ENCODE measurements at regions not wholly inside any gene's neighbourhood (a gene's known extent, or its start where the extent isn't known, plus 50 kb on each side); places are given as distances from the start of the nearest gene placed in this dataset.

- Histone ChIP-seq H3K9me3 (ENCODE audit: control insufficient read depth in 1 of 2, low read length in 2 of 2) (no peaks in the 10 kb centered on the region), H3K27me3 (ENCODE audit: low read depth, low read length) (no peaks in the 10 kb centered on the region), H3K4me1 (ENCODE audit: control insufficient read depth in 1 of 2, insufficient read depth in 2 of 2, low read length in 2 of 2) (peaks cover 0 to 3% of the 10 kb centered on the region in 2 donors), H3K4me3 (ENCODE audit: low read depth in 1 of 2, low read length in 2 of 2) (no peak overlapping the region), H3K27ac (ENCODE audit: low read length) (no peak overlapping the region), H3K36me3 (ENCODE audit: control insufficient read depth in 1 of 2, insufficient read depth in 2 of 2, low read length in 2 of 2) (no peaks in the 10 kb centered on the region)
Measured at GRCh38 chr18:77607087-77607486, 357.4 kb downstream of the GALR1 start.

GRCh38 chr18:77608807-77609206 is 359.2 kb downstream of the GALR1 start:
- Histone ChIP-seq H3K27me3 (ENCODE audit: low read depth, low read length) (no peaks in the 10 kb centered on the region), H3K9me3 (ENCODE audit: control insufficient read depth in 1 of 2, low read length in 2 of 2) (no peaks in the 10 kb centered on the region), H3K36me3 (ENCODE audit: control insufficient read depth in 1 of 2, insufficient read depth in 2 of 2, low read length in 2 of 2) (no peaks in the 10 kb centered on the region), H3K4me3 (ENCODE audit: low read depth in 1 of 2, low read length in 2 of 2) (no peak overlapping the region), H3K27ac (ENCODE audit: low read length) (no peak overlapping the region), H3K4me1 (ENCODE audit: control insufficient read depth in 1 of 2, insufficient read depth in 2 of 2, low read length in 2 of 2) (no peaks in the 10 kb centered on the region)

DNA sequence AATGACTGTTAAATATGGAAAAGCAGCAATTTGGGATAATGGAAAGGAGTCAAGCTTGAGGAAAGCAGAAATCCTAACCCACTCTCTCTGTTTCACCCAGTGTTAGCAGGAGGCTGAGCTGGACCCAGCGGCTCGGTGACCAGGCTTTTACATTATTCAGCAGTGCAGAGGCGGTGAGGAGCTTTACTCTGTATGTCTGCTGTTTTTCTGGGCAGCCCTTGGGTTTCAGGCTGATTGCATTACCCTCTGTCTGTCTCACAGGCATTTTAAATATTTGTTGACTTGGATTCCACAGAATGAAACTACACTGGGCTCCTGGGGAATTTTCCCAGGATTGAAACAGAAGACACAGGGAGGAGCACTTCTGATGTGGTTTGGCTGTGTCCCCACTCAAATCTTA is 368.0 kb downstream of the GALR1 start:
- Histone ChIP-seq H3K4me1 (ENCODE audit: control insufficient read depth in 1 of 2, insufficient read depth in 2 of 2, low read length in 2 of 2) (peaks cover 0 to 7% of the 10 kb centered on the region in 2 donors), H3K9me3 (ENCODE audit: control insufficient read depth in 1 of 2, low read length in 2 of 2) (no peaks in the 10 kb centered on the region), H3K27me3 (ENCODE audit: low read depth, low read length) (no peaks in the 10 kb centered on the region), H3K4me3 (ENCODE audit: low read depth in 1 of 2, low read length in 2 of 2) (no peak overlapping the region), H3K27ac (ENCODE audit: low read length) (no peak overlapping the region), H3K36me3 (ENCODE audit: control insufficient read depth in 1 of 2, insufficient read depth in 2 of 2, low read length in 2 of 2) (no peaks in the 10 kb centered on the region)

- no peak overlapping the region for H3K27ac ChIP-seq (ENCODE audit: low read length)
- no peaks in the 10 kb centered on the region for H3K9me3 ChIP-seq (ENCODE audit: control insufficient read depth in 1 of 2, low read length in 2 of 2)
- peaks cover 0 to 7% of the 10 kb centered on the region in 2 donors for H3K4me1 ChIP-seq (ENCODE audit: control insufficient read depth in 1 of 2, insufficient read depth in 2 of 2, low read length in 2 of 2)
- no peaks in the 10 kb centered on the region for H3K27me3 ChIP-seq (ENCODE audit: low read depth, low read length)
- no peaks in the 10 kb centered on the region for H3K36me3 ChIP-seq (ENCODE audit: control insufficient read depth in 1 of 2, insufficient read depth in 2 of 2, low read length in 2 of 2)
- no peak overlapping the region for H3K4me3 ChIP-seq (ENCODE audit: low read depth in 1 of 2, low read length in 2 of 2)
Measured at GRCh38 chr18:77619525-77619924, 369.9 kb downstream of the GALR1 start.

DNA sequence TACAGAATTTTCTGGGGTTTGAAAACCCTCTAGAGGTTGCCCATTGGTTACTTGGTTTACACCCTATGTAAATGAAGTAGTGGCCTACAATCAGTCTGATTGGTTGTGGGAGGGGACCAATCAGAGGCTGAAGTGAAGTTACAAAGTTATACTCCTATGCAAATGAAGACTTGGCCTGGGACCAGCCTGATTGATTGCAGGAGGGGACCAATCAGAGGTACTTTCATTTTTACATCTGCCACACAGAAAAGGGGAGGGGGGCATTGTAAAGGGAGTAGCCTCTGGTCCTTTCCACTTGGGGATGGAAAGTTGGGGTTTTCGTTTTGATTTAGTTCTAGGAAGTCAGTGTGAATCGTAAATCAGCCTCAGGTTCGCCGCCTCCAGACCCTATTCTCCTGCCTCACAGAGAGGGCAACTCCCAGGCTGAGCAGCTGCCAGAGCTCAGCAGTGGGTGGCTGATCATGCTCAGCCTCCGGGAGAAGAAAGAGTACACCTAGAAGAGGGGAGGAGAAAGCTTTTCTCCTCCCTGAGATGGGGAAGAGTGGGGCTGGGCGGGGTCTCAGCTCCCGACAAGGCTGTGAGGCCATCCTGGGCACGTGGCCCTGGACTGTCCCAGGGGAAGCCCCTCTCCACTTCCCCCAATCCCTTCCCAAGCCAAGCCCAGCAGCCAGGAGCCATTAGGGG is 372.5 kb downstream of the GALR1 start:
- H3K27me3 ChIP-seq (ENCODE audit: low read depth, low read length) = no peaks in the 10 kb centered on the region
- no peaks in the 10 kb centered on the region for H3K36me3 ChIP-seq (ENCODE audit: control insufficient read depth in 1 of 2, insufficient read depth in 2 of 2, low read length in 2 of 2)
- peaks cover 0 to 7% of the 10 kb centered on the region in 2 donors for H3K4me1 ChIP-seq (ENCODE audit: control insufficient read depth in 1 of 2, insufficient read depth in 2 of 2, low read length in 2 of 2)
- no peak overlapping the region for H3K4me3 ChIP-seq (ENCODE audit: low read depth in 1 of 2, low read length in 2 of 2)
- H3K9me3 ChIP-seq (ENCODE audit: control insufficient read depth in 1 of 2, low read length in 2 of 2) = no peaks in the 10 kb centered on the region
- H3K27ac ChIP-seq (ENCODE audit: low read length) = no peak overlapping the region

DNA sequence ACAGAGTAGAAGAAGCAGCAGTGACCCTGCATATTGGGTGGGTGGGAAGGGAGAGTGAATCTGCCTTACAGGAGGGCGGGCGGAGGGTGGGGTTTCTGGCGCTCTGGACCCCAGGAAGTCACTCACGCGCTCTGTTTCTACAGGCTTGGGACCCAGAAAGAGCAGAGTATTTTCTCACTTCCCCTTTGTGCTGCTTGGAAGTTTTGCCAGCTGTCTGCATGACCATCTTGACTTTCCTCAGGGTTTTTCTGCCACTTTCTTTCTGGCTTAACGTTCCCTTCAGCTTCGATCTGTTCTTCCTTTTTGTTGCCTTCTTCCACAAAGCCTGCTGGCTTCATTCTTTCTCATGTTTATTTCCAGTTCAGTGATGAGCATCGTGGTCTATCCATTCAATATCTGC is 383.1 kb downstream of the GALR1 start:
- no peak overlapping the region for H3K27ac ChIP-seq (ENCODE audit: low read length)
- no peaks in the 10 kb centered on the region for H3K36me3 ChIP-seq (ENCODE audit: control insufficient read depth in 1 of 2, insufficient read depth in 2 of 2, low read length in 2 of 2)
- H3K9me3 ChIP-seq (ENCODE audit: control insufficient read depth in 1 of 2, low read length in 2 of 2) = no peaks in the 10 kb centered on the region
- peaks cover 0 to 8% of the 10 kb centered on the region in 2 donors for H3K4me1 ChIP-seq (ENCODE audit: control insufficient read depth in 1 of 2, insufficient read depth in 2 of 2, low read length in 2 of 2)
- H3K27me3 ChIP-seq (ENCODE audit: low read depth, low read length) = no peaks in the 10 kb centered on the region
- no peak overlapping the region for H3K4me3 ChIP-seq (ENCODE audit: low read depth in 1 of 2, low read length in 2 of 2)

DNA sequence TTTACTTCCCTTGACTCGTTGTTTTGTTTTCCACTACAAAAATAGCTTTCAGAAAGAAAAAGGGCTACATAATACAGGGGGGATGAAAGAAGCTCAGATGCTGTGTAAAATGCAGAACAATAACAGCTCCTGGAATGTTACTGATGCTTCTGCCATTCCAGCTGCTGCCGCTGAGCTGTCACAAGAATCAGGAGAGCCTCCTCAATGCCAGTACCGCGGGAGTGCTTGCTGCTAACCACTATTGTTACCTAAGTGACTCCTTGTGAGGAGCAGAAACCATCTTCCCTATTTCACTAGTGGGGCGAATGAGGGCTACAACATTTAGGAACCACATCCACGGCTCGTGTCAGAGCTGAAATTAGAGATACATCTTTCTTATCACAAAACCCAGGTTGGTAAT is 384.8 kb downstream of the GALR1 start:
- no peaks in the 10 kb centered on the region for H3K9me3 ChIP-seq (ENCODE audit: control insufficient read depth in 1 of 2, low read length in 2 of 2)
- H3K36me3 ChIP-seq (ENCODE audit: control insufficient read depth in 1 of 2, insufficient read depth in 2 of 2, low read length in 2 of 2) = no peaks in the 10 kb centered on the region
- H3K27me3 ChIP-seq (ENCODE audit: low read depth, low read length) = no peaks in the 10 kb centered on the region

GRCh38 chr18:77635451-77635850 is 385.8 kb downstream of the GALR1 start:
- no peaks in the 10 kb centered on the region for H3K36me3 ChIP-seq (ENCODE audit: control insufficient read depth in 1 of 2, insufficient read depth in 2 of 2, low read length in 2 of 2)

More for the DNA sequence above, 384.8 kb downstream of the GALR1 start:
- H3K4me3 ChIP-seq (ENCODE audit: low read depth in 1 of 2, low read length in 2 of 2) = no peak overlapping the region
- no peak overlapping the region for H3K27ac ChIP-seq (ENCODE audit: low read length)
- H3K4me1 ChIP-seq (ENCODE audit: control insufficient read depth in 1 of 2, insufficient read depth in 2 of 2, low read length in 2 of 2) = peaks cover 0 to 8% of the 10 kb centered on the region in 2 donors

DNA sequence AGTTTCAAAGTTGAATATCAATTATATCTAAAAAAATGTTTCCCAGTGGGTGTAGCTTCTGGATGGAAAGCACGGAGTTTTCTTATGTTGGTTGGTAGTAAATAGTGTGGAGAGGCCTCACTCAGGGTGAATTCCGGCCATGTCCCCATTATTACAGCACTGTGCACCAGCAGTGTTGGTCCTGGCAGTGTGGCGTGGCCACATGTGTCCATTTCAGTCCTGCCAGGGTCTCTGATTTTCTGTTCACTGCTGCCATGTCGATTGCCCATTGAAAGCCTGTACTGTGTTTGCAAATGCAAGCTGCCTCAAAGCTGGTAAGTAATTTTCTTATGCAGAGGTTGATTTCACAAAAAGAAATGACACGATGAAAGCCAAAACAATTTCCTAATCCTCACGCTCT is 386.2 kb downstream of the GALR1 start:
- peaks cover 0 to 8% of the 10 kb centered on the region in 2 donors for H3K4me1 ChIP-seq (ENCODE audit: control insufficient read depth in 1 of 2, insufficient read depth in 2 of 2, low read length in 2 of 2)
- no peak overlapping the region for H3K4me3 ChIP-seq (ENCODE audit: low read depth in 1 of 2, low read length in 2 of 2)
- no peak overlapping the region for H3K27ac ChIP-seq (ENCODE audit: low read length)
- no peaks in the 10 kb centered on the region for H3K27me3 ChIP-seq (ENCODE audit: low read depth, low read length)
- no peaks in the 10 kb centered on the region for H3K9me3 ChIP-seq (ENCODE audit: control insufficient read depth in 1 of 2, low read length in 2 of 2)
- no peaks in the 10 kb centered on the region for H3K36me3 ChIP-seq (ENCODE audit: control insufficient read depth in 1 of 2, insufficient read depth in 2 of 2, low read length in 2 of 2)

More at GRCh38 chr18:77635451-77635850, 385.8 kb downstream of the GALR1 start:
- Histone ChIP-seq H3K9me3 (ENCODE audit: control insufficient read depth in 1 of 2, low read length in 2 of 2) (no peaks in the 10 kb centered on the region), H3K27ac (ENCODE audit: low read length) (no peak overlapping the region), H3K4me3 (ENCODE audit: low read depth in 1 of 2, low read length in 2 of 2) (no peak overlapping the region), H3K4me1 (ENCODE audit: control insufficient read depth in 1 of 2, insufficient read depth in 2 of 2, low read length in 2 of 2) (peaks cover 0 to 8% of the 10 kb centered on the region in 2 donors), H3K27me3 (ENCODE audit: low read depth, low read length) (no peaks in the 10 kb centered on the region)

GRCh38 chr18:77645170-77645872 is 395.7 kb downstream of the GALR1 start:
- peaks cover 0 to 3% of the 10 kb centered on the region in 2 donors for H3K9me3 ChIP-seq (ENCODE audit: control insufficient read depth in 1 of 2, low read length in 2 of 2)

DNA sequence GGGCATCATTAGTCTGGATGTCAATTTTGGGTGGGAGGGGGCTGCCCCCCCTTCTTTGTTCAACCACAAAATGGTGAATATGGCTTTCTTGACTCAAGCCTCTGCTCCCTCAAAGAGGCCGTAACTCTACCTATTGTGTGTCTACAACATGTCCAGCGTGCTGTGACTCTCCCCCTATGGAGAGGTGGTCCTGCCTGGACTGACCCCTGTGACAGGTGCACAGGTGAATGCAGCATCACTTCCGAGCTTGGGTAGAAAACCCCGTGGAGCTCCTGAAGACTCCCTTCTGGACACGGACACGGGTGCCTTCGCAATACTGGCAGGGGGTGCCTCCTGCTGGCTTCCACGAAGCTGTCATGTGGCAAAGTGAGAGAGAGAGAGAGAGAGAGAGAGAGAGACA is 397.8 kb downstream of the GALR1 start:
- peaks cover 0 to 3% of the 10 kb centered on the region in 2 donors for H3K9me3 ChIP-seq (ENCODE audit: control insufficient read depth in 1 of 2, low read length in 2 of 2)
- no peak overlapping the region for H3K27ac ChIP-seq (ENCODE audit: low read length)
- peaks cover 0 to 4% of the 10 kb centered on the region in 2 donors for H3K4me1 ChIP-seq (ENCODE audit: control insufficient read depth in 1 of 2, insufficient read depth in 2 of 2, low read length in 2 of 2)
- H3K27me3 ChIP-seq (ENCODE audit: low read depth, low read length) = no peaks in the 10 kb centered on the region
- no peaks in the 10 kb centered on the region for H3K36me3 ChIP-seq (ENCODE audit: control insufficient read depth in 1 of 2, insufficient read depth in 2 of 2, low read length in 2 of 2)
- no peak overlapping the region for H3K4me3 ChIP-seq (ENCODE audit: low read depth in 1 of 2, low read length in 2 of 2)

More at GRCh38 chr18:77645170-77645872, 395.7 kb downstream of the GALR1 start:
- H3K4me1 ChIP-seq (ENCODE audit: control insufficient read depth in 1 of 2, insufficient read depth in 2 of 2, low read length in 2 of 2) = no peaks in the 10 kb centered on the region
- H3K4me3 ChIP-seq (ENCODE audit: low read depth in 1 of 2, low read length in 2 of 2) = no peak overlapping the region
- no peaks in the 10 kb centered on the region for H3K27me3 ChIP-seq (ENCODE audit: low read depth, low read length)
- H3K27ac ChIP-seq (ENCODE audit: low read length) = no peak overlapping the region
- H3K36me3 ChIP-seq (ENCODE audit: control insufficient read depth in 1 of 2, insufficient read depth in 2 of 2, low read length in 2 of 2) = no peaks in the 10 kb centered on the region
